ENCODE measurements at regions not wholly inside any gene's neighbourhood (a gene's known extent, or its start where the extent isn't known, plus 50 kb on each side); places are given as distances from the start of the nearest gene placed in this dataset.

DNA sequence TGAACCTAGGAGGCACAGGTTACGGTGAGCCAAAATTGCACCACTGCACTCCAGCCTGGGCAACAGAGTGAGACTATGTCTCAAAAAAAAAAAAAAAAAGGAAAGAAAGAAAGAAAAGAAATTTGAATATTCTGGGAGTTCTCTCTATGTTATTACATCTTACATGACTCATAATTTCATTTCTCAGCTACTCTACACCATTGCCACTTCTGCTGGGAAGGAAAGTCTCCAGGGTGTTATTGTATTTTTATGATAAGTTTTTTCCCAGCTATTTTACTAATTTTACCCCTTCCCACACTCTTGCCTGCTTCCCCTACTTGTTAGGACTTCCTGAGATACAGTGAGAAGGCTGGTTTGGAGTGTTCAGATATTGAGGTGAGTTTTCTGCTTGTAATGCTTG, 69.7 kb upstream of the UMPS start:
- no peak for DNase-seq (ENCODE audit: low read depth in 2 of 2)

DNA sequence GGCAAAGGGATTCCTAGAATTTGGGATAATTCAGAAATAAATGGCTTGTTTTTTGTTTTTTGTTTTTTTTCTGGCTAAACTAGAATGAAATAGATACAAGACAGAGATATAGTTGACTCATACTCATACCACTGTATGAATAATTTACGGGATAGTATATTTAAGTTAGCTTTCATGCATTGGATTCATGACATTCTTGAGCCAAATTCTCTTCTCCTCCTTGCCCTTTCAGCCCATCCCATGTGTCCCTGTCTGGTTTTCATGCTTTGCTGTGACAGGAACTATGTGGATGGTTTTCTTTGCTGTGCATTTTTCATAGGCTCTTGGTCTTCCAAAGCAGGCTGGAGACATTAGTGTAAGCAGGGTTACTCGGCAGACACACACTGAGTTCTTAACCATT, 66.6 kb upstream of the UMPS start:
- DNase-seq (ENCODE audit: low read depth in 2 of 2) = no peak

GRCh38 chr3:124664804-124665203, 65.4 kb upstream of the UMPS start:
- DNase-seq (ENCODE audit: low read depth in 2 of 2) = no peak

GRCh38 chr3:124666067-124666466, 64.2 kb upstream of the UMPS start:
- DNase-seq (ENCODE audit: low read depth in 2 of 2) = no peak

DNA sequence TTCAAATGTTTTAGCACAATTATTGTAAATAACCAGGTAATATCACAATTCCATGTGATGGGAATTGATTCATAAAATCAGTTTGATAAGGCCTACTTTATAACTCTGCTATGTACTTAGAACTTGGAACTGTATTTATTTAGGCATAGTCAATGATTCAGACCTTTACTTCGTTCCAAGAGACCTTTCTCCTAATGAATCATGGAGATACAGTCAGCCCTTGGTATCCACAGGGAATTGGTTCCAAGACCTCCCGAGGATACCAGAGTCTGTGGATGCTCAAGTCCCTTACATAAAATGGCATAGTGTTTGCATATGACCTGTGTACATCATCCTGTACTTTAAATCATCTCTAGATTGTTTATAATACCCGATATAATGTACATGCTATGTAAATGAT, 60.8 kb upstream of the UMPS start:
- DNase-seq (ENCODE audit: low read depth in 2 of 2) = no peak

- no peak for DNase-seq (ENCODE audit: low read depth in 2 of 2)
These were observed 59.1 kb upstream of the UMPS start for GRCh38 chr3:124671106-124671505.

DNA sequence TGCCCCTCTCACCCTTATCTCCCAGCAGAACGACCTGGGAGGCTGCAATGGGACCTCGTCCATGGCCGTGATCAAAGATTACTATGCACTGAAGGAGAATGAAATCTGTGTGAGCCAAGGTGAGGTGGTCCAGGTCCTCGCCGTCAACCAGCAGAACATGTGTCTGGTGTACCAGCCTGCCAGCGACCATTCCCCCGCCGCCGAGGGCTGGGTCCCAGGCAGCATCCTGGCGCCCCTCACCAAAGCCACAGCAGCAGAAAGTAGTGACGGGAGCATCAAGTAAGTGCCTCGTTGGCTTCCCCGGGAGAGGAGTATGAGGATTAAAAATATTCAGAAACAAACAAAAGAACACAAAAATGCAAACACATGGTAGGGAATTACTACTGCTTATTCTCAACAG, 55.9 kb upstream of the UMPS start:
- DNase-seq (ENCODE audit: low read depth in 2 of 2) = no peak

DNA sequence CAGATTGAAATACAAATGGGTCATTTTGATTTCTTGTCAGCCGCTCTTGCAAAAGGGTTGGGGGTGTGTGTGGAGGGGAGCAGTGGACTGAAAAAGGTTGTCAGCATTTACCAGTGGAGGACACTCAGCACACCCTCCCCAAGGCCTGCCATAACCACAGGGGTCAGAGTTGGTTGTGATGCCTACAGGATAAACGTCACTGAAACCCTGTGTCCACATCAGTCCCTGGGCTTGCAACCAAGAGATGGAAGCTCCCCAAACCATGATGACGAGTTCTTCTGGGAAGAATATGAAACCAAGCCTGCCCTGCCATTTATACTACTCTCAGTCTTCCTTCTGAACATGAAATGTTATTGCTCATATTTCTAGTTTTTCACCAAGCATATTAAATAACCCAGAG, 54.0 kb upstream of the UMPS start:
- no peak for DNase-seq (ENCODE audit: low read depth in 2 of 2)

DNA sequence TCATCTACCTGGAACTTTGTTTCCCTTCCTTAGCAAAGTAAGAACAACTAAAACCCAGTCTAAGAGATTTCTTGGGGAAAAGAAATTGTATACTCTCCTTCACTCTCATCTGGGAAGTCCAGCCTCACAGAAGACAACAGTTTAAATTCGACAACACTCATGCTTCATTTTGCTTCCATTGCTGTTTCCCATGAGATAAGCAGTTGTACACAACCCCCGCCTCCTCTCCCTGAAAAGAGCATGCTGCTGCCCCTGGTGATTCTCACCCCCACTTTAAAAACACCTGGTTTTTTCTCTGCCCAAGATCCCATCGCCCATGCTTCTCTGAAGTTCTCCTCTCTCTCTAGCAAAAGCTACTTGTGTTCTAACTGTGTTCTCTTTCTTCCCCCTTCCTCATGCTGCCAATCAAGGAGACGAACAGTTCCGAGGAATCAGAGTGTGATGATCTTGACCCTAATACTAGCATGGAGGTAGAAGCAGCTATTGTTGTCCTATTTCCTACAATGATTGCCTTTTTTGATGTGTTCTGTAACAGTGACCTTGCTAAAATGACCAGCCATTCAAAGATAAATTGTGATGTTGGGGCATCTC, 51.1 kb upstream of the UMPS start:
- no peak for DNase-seq (ENCODE audit: low read depth in 2 of 2)

Measured in stimulated activated CD8-positive, alpha-beta memory T cell treated with anti-CD3 and anti-CD28 coated beads, Interleukin-2, amount 100 ng/mL, for 48 hours (primary cell).